ENCODE measurements at regions not wholly inside any gene's neighbourhood (a gene's known extent, or its start where the extent isn't known, plus 50 kb on each side); places are given as distances from the start of the nearest gene placed in this dataset.

GRCh38 chr7:155975490-155975889 lies 163.2 kb upstream of the SHH start:
- TF ChIP-seq CTCF (IDR thresholded peaks at IDR 0.05), result no peak
- no peak for TF ChIP-seq POLR2A (IDR thresholded peaks at IDR 0.05)

Data from esophagus squamous epithelium (tissue), 4 donors.